PC-3 (cell line): ENCODE measurements at regions not wholly inside any gene's neighbourhood (a gene's known extent, or its start where the extent isn't known, plus 50 kb on each side); places are given as distances from the start of the nearest gene placed in this dataset.

ENCODE experiments used
- ATAC-seq: fragments of 200-7000 bp; cut with Tn5 transposase; 2 replicates; pipeline ENCODE4 v1.9.1; 2020; ENCODE audit warnings: mild to moderate bottlenecking, moderate library complexity
- BruUV-seq: library from RNA; stranded (reverse); fragments of 400-500 nt; replicated peaks from 2 replicates; lab custom pipeline; 2021; lab: Mats Ljungman, UMichigan
- CTCF ChIA-PET: fragments of 300-600 bp; sonication (Branson Sonifier 250); formaldehyde crosslinking; loops from one replicate; lab custom pipeline; 2022; ENCODE audit warnings: antibody characterized with exemption; lab: Charles Lee
- POLR2A ChIA-PET: fragments of 300-600 bp; sonication (Branson Sonifier 250); formaldehyde crosslinking; loops from one replicate; lab custom pipeline; 2022; ENCODE audit warnings: antibody characterized with exemption; ENCODE audit not compliant: unreplicated experiment; lab: Charles Lee
- DNase-seq: peaks from one replicate; pipeline ENCODE4 v3.0.0-alpha.2; 2015
- H2AFZ ChIP-seq: fragments of 300-600 bp; sonication (generic); 2 replicates; pipeline ENCODE4 v1.6.0; 2016; ENCODE audit warnings: antibody characterized with exemption, low read length
- H3F3A ChIP-seq: fragments of 300-600 bp; sonication (generic); one replicate; pipeline ENCODE4 v1.6.0; 2017; ENCODE audit warnings: antibody characterized with exemption, low read length, control low read depth, mild to moderate bottlenecking; ENCODE audit not compliant: unreplicated experiment
- H3K27ac ChIP-seq: fragments of 300-600 bp; sonication (generic); 2 replicates; pipeline ENCODE4 v1.5.1; 2016; ENCODE audit warnings: mild to moderate bottlenecking, low read length
- H3K27me3 ChIP-seq: fragments of 300-600 bp; sonication (generic); 2 replicates; pipeline ENCODE4 v1.6.1; 2016; ENCODE audit warnings: low read length, mixed read lengths
- H3K36me3 ChIP-seq: fragments of 300-600 bp; sonication (generic); 2 replicates; pipeline ENCODE4 v1.6.1; 2016; ENCODE audit warnings: low read depth, mixed run types, low read length, mixed read lengths
- H3K4me1 ChIP-seq: fragments of 300-600 bp; sonication (generic); 2 replicates; pipeline ENCODE4 v1.5.1; 2016; ENCODE audit warnings: low read length; ENCODE audit not compliant: insufficient read depth
- H3K4me2 ChIP-seq: fragments of 300-600 bp; sonication (generic); 2 replicates; pipeline ENCODE4 v1.6.0; 2016; ENCODE audit warnings: low read length
- H3K4me3 ChIP-seq: fragments of 300-600 bp; sonication (generic); 2 replicates; pipeline ENCODE4 v1.5.1; 2016; ENCODE audit warnings: mild to moderate bottlenecking, low read length, mixed read lengths
- H3K79me2 ChIP-seq: fragments of 300-600 bp; sonication (generic); 2 replicates; pipeline ENCODE4 v1.6.1; 2017; ENCODE audit warnings: low read length, mixed read lengths
- H3K9ac ChIP-seq: fragments of 300-600 bp; sonication (generic); 2 replicates; pipeline ENCODE4 v1.6.0; 2016; ENCODE audit warnings: mild to moderate bottlenecking, low read length
- H3K9me2 ChIP-seq: fragments of 300-600 bp; sonication (generic); replicated peaks from 2 replicates; pipeline ENCODE4 v1.6.1; 2016; ENCODE audit warnings: mixed run types, low read length, mixed read lengths
- H3K9me3 ChIP-seq: fragments of 300-600 bp; sonication (generic); 2 replicates; pipeline ENCODE4 v1.6.1; 2016; ENCODE audit warnings: low read length, mixed read lengths
- H4K20me1 ChIP-seq: fragments of 300-600 bp; sonication (generic); 2 replicates; pipeline ENCODE4 v1.6.1; 2016; ENCODE audit warnings: low read length, mixed read lengths
- EZH2 ChIP-seq: fragments of 300-600 bp; sonication (generic); IDR thresholded peaks from one replicate; pipeline ENCODE4 v1.6.1; 2017; ENCODE audit warnings: antibody characterized with exemption, mild to moderate bottlenecking, low read length; ENCODE audit not compliant: unreplicated experiment
- EZH2phosphoT487 ChIP-seq: fragments of 300-600 bp; sonication (generic); IDR thresholded peaks from 2 replicates; pipeline ENCODE4 v1.6.1; 2018; ENCODE audit warnings: mild to moderate bottlenecking, antibody characterized with exemption, low read length, borderline replicate concordance
- intact Hi-C: fragments of 100-400 bp; cut with micrococcal nuclease; formaldehyde crosslinking; loops from 2 replicates; pipeline ENCODE4 v1.9.0; 2023
- TF ChIP-seq, protein P1 (sequence below): fragments of 300-600 bp; sonication (generic); conservative IDR thresholded peaks from 2 replicates; pipeline ENCODE4 v1.5.1; 2017; ENCODE audit warnings: antibody characterized with exemption, low read depth, mild to moderate bottlenecking, low read length

- H3K4me1 ChIP-seq: no peaks in the 10 kb centered on the region
- BruUV-seq: no TSS peak
- CTCF ChIA-PET: no interaction called here
- H3K27me3 ChIP-seq: no peaks in the 10 kb centered on the region
- TF ChIP-seq EZH2 (no peak), EZH2phosphoT487 (no peak)
- TF ChIP-seq, protein P1, sequence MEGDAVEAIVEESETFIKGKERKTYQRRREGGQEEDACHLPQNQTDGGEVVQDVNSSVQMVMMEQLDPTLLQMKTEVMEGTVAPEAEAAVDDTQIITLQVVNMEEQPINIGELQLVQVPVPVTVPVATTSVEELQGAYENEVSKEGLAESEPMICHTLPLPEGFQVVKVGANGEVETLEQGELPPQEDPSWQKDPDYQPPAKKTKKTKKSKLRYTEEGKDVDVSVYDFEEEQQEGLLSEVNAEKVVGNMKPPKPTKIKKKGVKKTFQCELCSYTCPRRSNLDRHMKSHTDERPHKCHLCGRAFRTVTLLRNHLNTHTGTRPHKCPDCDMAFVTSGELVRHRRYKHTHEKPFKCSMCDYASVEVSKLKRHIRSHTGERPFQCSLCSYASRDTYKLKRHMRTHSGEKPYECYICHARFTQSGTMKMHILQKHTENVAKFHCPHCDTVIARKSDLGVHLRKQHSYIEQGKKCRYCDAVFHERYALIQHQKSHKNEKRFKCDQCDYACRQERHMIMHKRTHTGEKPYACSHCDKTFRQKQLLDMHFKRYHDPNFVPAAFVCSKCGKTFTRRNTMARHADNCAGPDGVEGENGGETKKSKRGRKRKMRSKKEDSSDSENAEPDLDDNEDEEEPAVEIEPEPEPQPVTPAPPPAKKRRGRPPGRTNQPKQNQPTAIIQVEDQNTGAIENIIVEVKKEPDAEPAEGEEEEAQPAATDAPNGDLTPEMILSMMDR: no peak
- H3K4me2 ChIP-seq: no peak overlapping the region
- DNase-seq (no peak), ATAC-seq (no peak)
- POLR2A ChIA-PET: no interaction called here
- no peaks in the 10 kb centered on the region for H3K9me3 ChIP-seq
- no peaks in the 10 kb centered on the region for H3K79me2 ChIP-seq
- no peaks in the 10 kb centered on the region for H4K20me1 ChIP-seq
- no peak overlapping the region for H2AFZ ChIP-seq
- H3K36me3 ChIP-seq: no peaks in the 10 kb centered on the region
- H3K9me2 ChIP-seq: no peaks in the 10 kb centered on the region
- intact Hi-C loops: no loop called here
- no peak overlapping the region for H3K4me3 ChIP-seq
- H3F3A ChIP-seq: no peaks in the 10 kb centered on the region
- no peak overlapping the region for H3K27ac ChIP-seq
- no peak overlapping the region for H3K9ac ChIP-seq
Observed at GRCh38 chr3:180102134-180102533, 65.4 kb upstream of the PEX5L start.

GRCh38 chr3:180102604-180103003, 65.9 kb upstream of the PEX5L start:
- Histone ChIP-seq H3K36me3 (no peaks in the 10 kb centered on the region), H3K4me1 (no peaks in the 10 kb centered on the region), H3K9me3 (no peaks in the 10 kb centered on the region), H3K79me2 (no peaks in the 10 kb centered on the region), H3K9me2 (no peaks in the 10 kb centered on the region), H3K9ac (no peak overlapping the region), H3F3A (no peaks in the 10 kb centered on the region), H4K20me1 (no peaks in the 10 kb centered on the region), H3K27me3 (no peaks in the 10 kb centered on the region), H3K27ac (no peak overlapping the region), H3K4me3 (no peak overlapping the region), H2AFZ (no peak overlapping the region), H3K4me2 (no peak overlapping the region)
- ATAC-seq (no peak), DNase-seq (no peak)
- intact Hi-C loops: no loop called here
- no TSS peak for BruUV-seq
- no peak for TF ChIP-seq EZH2
- no peak for TF ChIP-seq EZH2phosphoT487
- TF ChIP-seq, protein P1: no peak
- CTCF ChIA-PET: no interaction called here
- POLR2A ChIA-PET: no interaction called here

GRCh38 chr3:180116203-180116602, 79.5 kb upstream of the PEX5L start:
- Histone ChIP-seq H3K4me2 (no peak overlapping the region), H2AFZ (no peak overlapping the region), H3K4me3 (no peak overlapping the region), H4K20me1 (no peaks in the 10 kb centered on the region), H3K9me3 (no peaks in the 10 kb centered on the region), H3K27me3 (no peaks in the 10 kb centered on the region), H3F3A (no peaks in the 10 kb centered on the region), H3K36me3 (no peaks in the 10 kb centered on the region), H3K9ac (no peak overlapping the region), H3K79me2 (no peaks in the 10 kb centered on the region), H3K27ac (no peak overlapping the region), H3K9me2 (no peaks in the 10 kb centered on the region), H3K4me1 (no peaks in the 10 kb centered on the region)
- no TSS peak for BruUV-seq
- intact Hi-C loops: no loop called here
- CTCF ChIA-PET: no interaction called here
- DNase-seq (no peak), ATAC-seq (no peak)
- POLR2A ChIA-PET: no interaction called here
- TF ChIP-seq EZH2 (no peak), EZH2phosphoT487 (no peak)
- TF ChIP-seq, protein P1: no peak
